ENCODE measurements at regions not wholly inside any gene's neighbourhood (a gene's known extent, or its start where the extent isn't known, plus 50 kb on each side); places are given as distances from the start of the nearest gene placed in this dataset.

GRCh38 chr9:7944572-7944971, 145.0 kb upstream of the DMAC1 start:
- TF ChIP-seq CTCF (IDR thresholded peaks at IDR 0.05) (no peak), POLR2A (IDR thresholded peaks at IDR 0.05) (no peak)
